ENCODE measurements at regions not wholly inside any gene's neighbourhood (a gene's known extent, or its start where the extent isn't known, plus 50 kb on each side); places are given as distances from the start of the nearest gene placed in this dataset.

DNA sequence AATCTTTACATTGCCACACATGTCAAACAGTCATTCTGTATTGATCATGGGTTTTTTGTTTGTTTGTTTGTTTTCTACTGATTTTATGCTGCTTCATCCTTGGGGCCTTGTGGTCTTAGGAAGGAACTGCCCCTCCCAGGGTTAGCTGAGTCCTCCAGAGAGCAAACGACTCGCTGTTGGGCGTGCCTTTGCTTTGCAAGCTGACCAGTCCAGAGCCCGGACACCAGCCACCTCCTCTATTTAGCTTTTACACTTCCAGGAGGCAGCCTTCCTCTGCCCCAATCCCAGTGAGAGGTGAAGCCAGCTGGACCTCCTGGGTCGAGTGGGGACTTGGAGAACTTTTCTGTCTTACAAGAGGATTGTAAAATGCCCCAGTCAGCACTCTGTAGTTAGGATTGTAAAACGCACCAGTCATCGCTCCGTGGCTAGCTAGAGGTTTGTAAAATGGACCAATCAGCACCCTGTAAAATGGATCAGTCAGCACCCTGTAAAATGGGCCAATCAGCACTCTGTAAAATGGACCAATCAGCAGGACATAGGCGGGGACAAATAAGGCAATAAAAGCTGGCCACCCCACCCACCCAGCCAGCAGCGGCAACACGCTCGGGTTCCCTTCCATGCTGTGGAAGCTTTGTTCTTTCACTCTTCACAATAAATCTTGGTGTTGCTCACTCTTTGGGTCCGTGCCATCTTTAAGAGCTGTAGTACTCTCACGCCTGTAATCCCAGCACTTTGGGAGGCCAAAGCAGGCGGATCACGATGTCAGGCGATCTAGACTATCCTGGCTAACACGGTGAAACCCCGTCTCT lies 154.4 kb downstream of the ERCC6L2 start:
- POLR2A ChIA-PET, result no interaction called here
- H3K4me3 ChIP-seq (ENCODE audit: low read depth, low read length), result no peak overlapping the region
- DNase-seq (ENCODE audit: low read depth, low spot score), result no peak
- CTCF ChIA-PET, result no interaction called here
- TF ChIP-seq, protein P1, sequence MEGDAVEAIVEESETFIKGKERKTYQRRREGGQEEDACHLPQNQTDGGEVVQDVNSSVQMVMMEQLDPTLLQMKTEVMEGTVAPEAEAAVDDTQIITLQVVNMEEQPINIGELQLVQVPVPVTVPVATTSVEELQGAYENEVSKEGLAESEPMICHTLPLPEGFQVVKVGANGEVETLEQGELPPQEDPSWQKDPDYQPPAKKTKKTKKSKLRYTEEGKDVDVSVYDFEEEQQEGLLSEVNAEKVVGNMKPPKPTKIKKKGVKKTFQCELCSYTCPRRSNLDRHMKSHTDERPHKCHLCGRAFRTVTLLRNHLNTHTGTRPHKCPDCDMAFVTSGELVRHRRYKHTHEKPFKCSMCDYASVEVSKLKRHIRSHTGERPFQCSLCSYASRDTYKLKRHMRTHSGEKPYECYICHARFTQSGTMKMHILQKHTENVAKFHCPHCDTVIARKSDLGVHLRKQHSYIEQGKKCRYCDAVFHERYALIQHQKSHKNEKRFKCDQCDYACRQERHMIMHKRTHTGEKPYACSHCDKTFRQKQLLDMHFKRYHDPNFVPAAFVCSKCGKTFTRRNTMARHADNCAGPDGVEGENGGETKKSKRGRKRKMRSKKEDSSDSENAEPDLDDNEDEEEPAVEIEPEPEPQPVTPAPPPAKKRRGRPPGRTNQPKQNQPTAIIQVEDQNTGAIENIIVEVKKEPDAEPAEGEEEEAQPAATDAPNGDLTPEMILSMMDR (IDR thresholded peaks at IDR 0.05; ENCODE audit: insufficient read depth, low read length, missing control alignments), result no peak

DNA sequence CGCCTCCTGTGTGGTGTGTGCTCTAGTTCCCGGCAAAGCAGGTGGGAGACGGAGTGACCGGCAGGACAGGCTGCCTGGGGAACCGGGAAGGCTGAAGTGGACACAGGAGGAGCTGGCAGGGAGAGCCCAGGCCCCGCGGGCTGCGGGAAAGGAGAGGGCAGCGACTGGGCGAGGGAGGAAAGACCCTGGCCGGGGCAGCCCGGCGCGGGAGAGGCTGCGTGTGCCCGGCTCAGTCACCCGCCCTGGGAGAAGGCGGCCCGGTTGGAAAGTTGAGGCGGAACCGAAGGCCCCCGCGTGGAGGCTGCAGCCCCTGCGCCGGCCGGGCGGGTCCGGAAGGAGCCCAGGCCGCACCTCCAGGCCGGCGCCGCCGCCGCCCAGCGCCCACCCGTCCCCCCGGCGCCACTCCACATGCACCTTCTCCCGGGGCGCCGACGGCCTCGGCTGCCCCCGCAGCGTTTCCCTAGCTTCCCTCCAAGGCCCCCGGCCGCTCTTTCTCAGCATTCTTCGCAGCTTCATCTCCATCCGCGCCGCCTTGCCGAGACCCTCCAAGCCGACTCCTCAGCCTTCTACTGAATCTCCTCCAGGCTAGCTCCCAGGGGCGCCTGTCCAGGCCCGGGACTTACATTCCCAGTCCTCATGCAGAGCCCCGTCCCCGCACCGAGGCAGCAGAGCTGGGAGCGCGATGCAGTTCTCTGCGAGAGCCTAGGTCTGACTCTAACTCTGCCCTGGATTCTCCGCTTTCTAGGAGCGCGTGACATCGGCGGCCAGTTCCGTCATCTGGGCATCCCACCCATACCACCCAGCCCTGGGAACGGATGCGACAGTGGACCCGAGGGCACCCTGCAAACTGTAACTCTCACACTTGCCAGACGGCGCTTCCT lies 152.0 kb downstream of the ERCC6L2 start:
- H3K4me3 ChIP-seq (ENCODE audit: low read depth, low read length), result no peak overlapping the region
- TF ChIP-seq, protein P1 (IDR thresholded peaks at IDR 0.05; ENCODE audit: insufficient read depth, low read length, missing control alignments), result no peak
- DNase-seq (ENCODE audit: low read depth, low spot score), result no peak
- ChIA-PET POLR2A (no interaction called here), CTCF (no interaction called here)

DNA sequence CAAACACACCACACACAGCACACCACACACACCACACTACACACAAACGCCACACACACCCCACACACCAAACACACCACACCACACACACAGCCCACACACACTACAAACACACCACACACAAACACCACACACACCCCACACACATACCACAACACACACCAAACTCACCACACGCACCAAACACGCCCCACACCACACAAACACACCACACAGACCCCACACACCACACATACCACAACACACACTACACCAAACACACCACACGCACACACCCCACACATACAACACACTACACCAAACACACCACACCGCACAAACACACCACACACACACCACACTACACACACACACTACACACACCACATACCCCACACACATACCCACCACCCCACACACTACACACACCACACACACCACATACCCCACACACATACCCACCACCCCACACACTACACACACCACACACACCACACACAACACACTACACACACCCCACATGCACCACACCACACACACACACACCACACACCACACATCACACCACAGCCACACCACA lies 151.2 kb downstream of the ERCC6L2 start:
- TF ChIP-seq, protein P1 (IDR thresholded peaks at IDR 0.05; ENCODE audit: insufficient read depth, low read length, missing control alignments), result no peak
- CTCF ChIA-PET, result no interaction called here
- POLR2A ChIA-PET, result no interaction called here
- DNase-seq (ENCODE audit: low read depth, low spot score), result no peak
- H3K4me3 ChIP-seq (ENCODE audit: low read depth, low read length), result no peak overlapping the region

DNA sequence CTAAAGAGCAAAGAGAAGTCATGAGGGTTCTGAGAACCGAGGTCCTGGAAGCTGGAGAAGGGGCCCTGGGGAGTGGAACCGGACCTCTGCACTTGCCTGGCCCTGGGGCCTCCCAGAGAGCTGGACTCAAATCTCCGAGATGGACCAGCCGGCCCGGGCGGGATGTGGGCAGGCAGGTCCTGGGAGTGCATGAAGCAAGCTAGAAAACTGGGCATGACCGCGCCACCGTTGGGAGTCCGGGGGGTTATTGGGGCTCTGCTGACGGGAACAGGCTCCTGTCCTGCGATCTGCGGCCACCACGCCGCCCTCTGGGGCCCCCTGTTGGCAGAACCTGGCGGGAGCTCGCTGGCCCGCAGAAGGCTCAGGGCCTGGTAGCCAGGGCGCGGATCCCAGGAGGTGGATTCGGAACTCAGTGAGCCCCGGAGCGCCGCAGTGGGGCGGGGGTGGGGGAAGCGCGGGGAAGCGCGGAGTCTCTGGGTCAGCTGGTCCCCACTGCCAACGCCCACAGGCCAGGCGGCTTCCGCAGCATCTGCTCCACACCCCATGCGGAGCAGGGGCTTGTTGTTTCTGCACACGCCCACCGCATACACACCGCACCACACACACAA lies 150.6 kb downstream of the ERCC6L2 start:
- TF ChIP-seq, protein P1 (IDR thresholded peaks at IDR 0.05; ENCODE audit: insufficient read depth, low read length, missing control alignments), result peak; percentile 37
- POLR2A ChIA-PET, result no interaction called here
- DNase-seq (ENCODE audit: low read depth, low spot score), result no peak
- CTCF ChIA-PET, result no interaction called here
- H3K4me3 ChIP-seq (ENCODE audit: low read depth, low read length), result no peak overlapping the region

DNA sequence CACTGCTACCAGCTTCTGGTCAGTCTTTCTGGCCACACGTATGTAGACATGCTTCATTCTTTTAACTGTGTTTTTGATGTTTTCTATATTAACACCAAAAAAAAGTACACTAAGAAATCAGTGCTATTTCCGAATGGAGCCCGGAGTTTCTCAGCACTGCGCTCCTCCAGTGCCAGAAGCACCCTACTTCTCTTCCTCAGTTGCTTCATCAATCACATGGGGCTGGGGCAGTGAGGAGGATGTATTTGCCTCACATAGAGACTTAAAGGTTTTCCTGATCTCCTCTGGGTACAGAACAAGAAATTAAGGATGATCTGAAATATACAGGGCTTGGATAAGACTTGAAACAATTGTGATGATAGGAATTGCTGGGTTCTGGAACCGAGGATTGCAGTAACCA lies 148.0 kb downstream of the ERCC6L2 start:
- ChIA-PET POLR2A (no interaction called here), CTCF (no interaction called here)

More for the DNA sequence above, 148.0 kb downstream of the ERCC6L2 start:
- no peak for DNase-seq (ENCODE audit: low read depth, low spot score)
- TF ChIP-seq, protein P1 (IDR thresholded peaks at IDR 0.05; ENCODE audit: insufficient read depth, low read length, missing control alignments), result no peak
- H3K4me3 ChIP-seq (ENCODE audit: low read depth, low read length), result no peak overlapping the region
